ENCODE measurements at regions not wholly inside any gene's neighbourhood (a gene's known extent, or its start where the extent isn't known, plus 50 kb on each side); places are given as distances from the start of the nearest gene placed in this dataset.

- ATAC-seq (ENCODE audit: low read depth) (no peak), DNase-seq (ENCODE audit: low spot score) (no peak)
- Histone ChIP-seq H3K4me1 (ENCODE audit: insufficient read depth, poor library complexity, severe bottlenecking) (no peaks in the 10 kb centered on the region), H3K27ac (ENCODE audit: poor library complexity, severe bottlenecking) (no peak overlapping the region), H3K36me3 (ENCODE audit: low read depth) (no peaks in the 10 kb centered on the region), H3K27me3 (ENCODE audit: insufficient read depth, poor library complexity, severe bottlenecking) (no peaks in the 10 kb centered on the region), H3K4me3 (ENCODE audit: severe bottlenecking) (no peak overlapping the region), H3K9me3 (ENCODE audit: severe bottlenecking) (no peaks in the 10 kb centered on the region)
- no peak for TF ChIP-seq CTCF (IDR thresholded peaks at IDR 0.05; ENCODE audit: poor library complexity, severe bottlenecking)
Measured at GRCh38 chr4:115376866-115377265, 263.4 kb upstream of the NDST4 start.

- no peak overlapping the region for H3K4me3 ChIP-seq (ENCODE audit: severe bottlenecking)
- no peaks in the 10 kb centered on the region for H3K4me1 ChIP-seq (ENCODE audit: insufficient read depth, poor library complexity, severe bottlenecking)
- H3K9me3 ChIP-seq (ENCODE audit: severe bottlenecking) = no peaks in the 10 kb centered on the region
- DNase-seq (ENCODE audit: low spot score) = no peak
- H3K27me3 ChIP-seq (ENCODE audit: insufficient read depth, poor library complexity, severe bottlenecking) = no peaks in the 10 kb centered on the region
- H3K27ac ChIP-seq (ENCODE audit: poor library complexity, severe bottlenecking) = no peak overlapping the region
- no peak for ATAC-seq (ENCODE audit: low read depth)
- no peaks in the 10 kb centered on the region for H3K36me3 ChIP-seq (ENCODE audit: low read depth)
- TF ChIP-seq CTCF (IDR thresholded peaks at IDR 0.05; ENCODE audit: poor library complexity, severe bottlenecking) = no peak
Measured at GRCh38 chr4:115374621-115375020, 261.2 kb upstream of the NDST4 start.

GRCh38 chr4:115370490-115370889 is 257.1 kb upstream of the NDST4 start:
- ATAC-seq (ENCODE audit: low read depth) = no peak
- Histone ChIP-seq H3K27ac (ENCODE audit: poor library complexity, severe bottlenecking) (no peak overlapping the region), H3K36me3 (ENCODE audit: low read depth) (no peaks in the 10 kb centered on the region), H3K27me3 (ENCODE audit: insufficient read depth, poor library complexity, severe bottlenecking) (no peaks in the 10 kb centered on the region), H3K4me3 (ENCODE audit: severe bottlenecking) (no peak overlapping the region), H3K4me1 (ENCODE audit: insufficient read depth, poor library complexity, severe bottlenecking) (no peaks in the 10 kb centered on the region), H3K9me3 (ENCODE audit: severe bottlenecking) (no peaks in the 10 kb centered on the region)
- no peak for DNase-seq (ENCODE audit: low spot score)
- no peak for TF ChIP-seq CTCF (IDR thresholded peaks at IDR 0.05; ENCODE audit: poor library complexity, severe bottlenecking)

- no peaks in the 10 kb centered on the region for H3K4me1 ChIP-seq (ENCODE audit: insufficient read depth, poor library complexity, severe bottlenecking)
- H3K9me3 ChIP-seq (ENCODE audit: severe bottlenecking) = no peaks in the 10 kb centered on the region
- H3K27ac ChIP-seq (ENCODE audit: poor library complexity, severe bottlenecking) = no peak overlapping the region
- ATAC-seq (ENCODE audit: low read depth) = no peak
- no peak overlapping the region for H3K4me3 ChIP-seq (ENCODE audit: severe bottlenecking)
- no peaks in the 10 kb centered on the region for H3K36me3 ChIP-seq (ENCODE audit: low read depth)
- no peaks in the 10 kb centered on the region for H3K27me3 ChIP-seq (ENCODE audit: insufficient read depth, poor library complexity, severe bottlenecking)
- DNase-seq (ENCODE audit: low spot score) = no peak
- no peak for TF ChIP-seq CTCF (IDR thresholded peaks at IDR 0.05; ENCODE audit: poor library complexity, severe bottlenecking)
Measured at GRCh38 chr4:115370012-115370411, 256.6 kb upstream of the NDST4 start.

- ATAC-seq (ENCODE audit: low read depth) = no peak
- Histone ChIP-seq H3K4me1 (ENCODE audit: insufficient read depth, poor library complexity, severe bottlenecking) (no peaks in the 10 kb centered on the region), H3K27me3 (ENCODE audit: insufficient read depth, poor library complexity, severe bottlenecking) (no peaks in the 10 kb centered on the region), H3K27ac (ENCODE audit: poor library complexity, severe bottlenecking) (no peak overlapping the region), H3K4me3 (ENCODE audit: severe bottlenecking) (no peak overlapping the region), H3K9me3 (ENCODE audit: severe bottlenecking) (no peaks in the 10 kb centered on the region), H3K36me3 (ENCODE audit: low read depth) (no peaks in the 10 kb centered on the region)
- TF ChIP-seq CTCF (IDR thresholded peaks at IDR 0.05; ENCODE audit: poor library complexity, severe bottlenecking) = no peak
- peak; percentile 30 for DNase-seq (ENCODE audit: low spot score)
Measured at GRCh38 chr4:115366390-115366789, 253.0 kb upstream of the NDST4 start.
